Central memory CD8-positive, alpha-beta T cell (primary cell): ENCODE measurements at regions not wholly inside any gene's neighbourhood (a gene's known extent, or its start where the extent isn't known, plus 50 kb on each side); places are given as distances from the start of the nearest gene placed in this dataset.
"Not testable (repeated sequence)": the region's sequence is repeated elsewhere in the genome, so short reads cannot be mapped to it uniquely, and the experiment has no call there.

Source experiments
- ATAC-seq: fragments of 150-1000 bp; cut with Tn5 transposase; replicated peaks from 2 replicates; pipeline ENCODE4 v1.10.0; 2022; ENCODE audit warnings: mild to moderate bottlenecking, moderate FRiP score, moderate number of reproducible peaks; ENCODE audit not compliant: poor library complexity, severe bottlenecking; ENCODE audit errors: extremely low read depth
- DNase-seq, 2 donors: peaks; one replicate each; pipeline ENCODE4 v3.0.0; 2021; ENCODE audit warnings: low spot score in 2 of 2
- H3K27ac Mint-ChIP-seq: one replicate; pipeline ENCODE4 v1.8.0; 2022; ENCODE audit warnings: low read depth, mild to moderate bottlenecking, moderate library complexity, mixed read lengths
- H3K27me3 Mint-ChIP-seq: one replicate; pipeline ENCODE4 v1.8.0; 2022; ENCODE audit warnings: mixed read lengths
- H3K36me3 Mint-ChIP-seq: one replicate; pipeline ENCODE4 v1.8.0; 2022; ENCODE audit warnings: mild to moderate bottlenecking, moderate library complexity, mixed read lengths; ENCODE audit not compliant: insufficient read depth
- H3K4me1 Mint-ChIP-seq: one replicate; pipeline ENCODE4 v1.8.0; 2022; ENCODE audit warnings: mixed read lengths
- H3K4me3 Mint-ChIP-seq: one replicate; pipeline ENCODE4 v1.8.0; 2022; ENCODE audit warnings: mild to moderate bottlenecking, moderate library complexity, mixed read lengths
- H3K9me3 Mint-ChIP-seq: one replicate; pipeline ENCODE4 v1.8.0; 2022; ENCODE audit warnings: mixed read lengths

- Mint-ChIP-seq H3K9me3 (peaks cover 11% of the 10 kb centered on the region), H3K36me3 (no peaks in the 10 kb centered on the region), H3K4me1 (no peaks in the 10 kb centered on the region), H3K27me3 (no peaks in the 10 kb centered on the region), H3K4me3 (no peak overlapping the region), H3K27ac (no peak overlapping the region)
- ATAC-seq, result no peak
- DNase-seq, result no peak
These were observed 300.7 kb upstream of the MIR17HG start for GRCh38 chr13:91046715-91047327.

GRCh38 chr13:91050970-91051369, 296.5 kb upstream of the MIR17HG start:
- no peaks in the 10 kb centered on the region for H3K4me1 Mint-ChIP-seq
- ATAC-seq (no peak), DNase-seq (no peak)
- no peak overlapping the region for H3K27ac Mint-ChIP-seq
- H3K4me3 Mint-ChIP-seq, result no peak overlapping the region
- no peaks in the 10 kb centered on the region for H3K36me3 Mint-ChIP-seq
- H3K9me3 Mint-ChIP-seq, result peaks cover 11% of the 10 kb centered on the region
- no peaks in the 10 kb centered on the region for H3K27me3 Mint-ChIP-seq

GRCh38 chr13:91052876-91053275, 294.6 kb upstream of the MIR17HG start:
- no peak for ATAC-seq
- Mint-ChIP-seq H3K27ac (no peak overlapping the region), H3K9me3 (peaks cover 16% of the 10 kb centered on the region), H3K4me1 (no peaks in the 10 kb centered on the region), H3K36me3 (peaks cover 2% of the 10 kb centered on the region), H3K4me3 (no peak overlapping the region), H3K27me3 (no peaks in the 10 kb centered on the region)
- no peak for DNase-seq

GRCh38 chr13:91053318-91054065, 294.0 kb upstream of the MIR17HG start:
- no peak for DNase-seq
- H3K36me3 Mint-ChIP-seq, result peaks cover 2% of the 10 kb centered on the region
- no peaks in the 10 kb centered on the region for H3K4me1 Mint-ChIP-seq
- H3K27ac Mint-ChIP-seq, result no peak overlapping the region
- no peak overlapping the region for H3K4me3 Mint-ChIP-seq
- ATAC-seq, result no peak
- H3K27me3 Mint-ChIP-seq, result no peaks in the 10 kb centered on the region
- peaks cover 16% of the 10 kb centered on the region for H3K9me3 Mint-ChIP-seq

GRCh38 chr13:91054902-91055301, 292.6 kb upstream of the MIR17HG start:
- Mint-ChIP-seq H3K36me3 (peaks cover 2% of the 10 kb centered on the region), H3K4me3 (no peak overlapping the region), H3K9me3 (peaks cover 11% of the 10 kb centered on the region), H3K4me1 (no peaks in the 10 kb centered on the region), H3K27me3 (no peaks in the 10 kb centered on the region), H3K27ac (no peak overlapping the region)
- DNase-seq, result no peak
- ATAC-seq, result no peak

GRCh38 chr13:91056746-91057145, 290.7 kb upstream of the MIR17HG start:
- no peak for ATAC-seq
- H3K4me1 Mint-ChIP-seq, result no peaks in the 10 kb centered on the region

GRCh38 chr13:91057507-91057906, 290.0 kb upstream of the MIR17HG start:
- not testable (repeated sequence) for H3K27ac Mint-ChIP-seq, H3K27me3 Mint-ChIP-seq, DNase-seq, H3K4me3 Mint-ChIP-seq, H3K36me3 Mint-ChIP-seq, ATAC-seq, H3K4me1 Mint-ChIP-seq
- H3K9me3 Mint-ChIP-seq, result peaks cover 17% of the 10 kb centered on the region

More at GRCh38 chr13:91056746-91057145, 290.7 kb upstream of the MIR17HG start:
- Mint-ChIP-seq H3K4me3 (no peak overlapping the region), H3K36me3 (peaks cover 2% of the 10 kb centered on the region), H3K27me3 (no peaks in the 10 kb centered on the region), H3K27ac (no peak overlapping the region), H3K9me3 (peaks cover 12% of the 10 kb centered on the region)
- DNase-seq, result no peak

GRCh38 chr13:91058066-91058465, 289.4 kb upstream of the MIR17HG start:
- no peak for ATAC-seq
- peaks cover 2% of the 10 kb centered on the region for H3K36me3 Mint-ChIP-seq

GRCh38 chr13:91058919-91059318, 288.6 kb upstream of the MIR17HG start:
- no peak for ATAC-seq
- DNase-seq, result no peak
- Mint-ChIP-seq H3K4me1 (no peaks in the 10 kb centered on the region), H3K4me3 (no peak overlapping the region), H3K36me3 (peaks cover 2% of the 10 kb centered on the region), H3K9me3 (peaks cover 17% of the 10 kb centered on the region), H3K27ac (no peak overlapping the region), H3K27me3 (no peaks in the 10 kb centered on the region)

More at GRCh38 chr13:91058066-91058465, 289.4 kb upstream of the MIR17HG start:
- DNase-seq, result no peak
- Mint-ChIP-seq H3K27me3 (no peaks in the 10 kb centered on the region), H3K27ac (no peak overlapping the region), H3K4me3 (no peak overlapping the region), H3K4me1 (no peaks in the 10 kb centered on the region), H3K9me3 (peaks cover 17% of the 10 kb centered on the region)

GRCh38 chr13:91066745-91067144, 280.7 kb upstream of the MIR17HG start:
- DNase-seq, result no peak
- H3K27me3 Mint-ChIP-seq, result no peaks in the 10 kb centered on the region
- no peaks in the 10 kb centered on the region for H3K36me3 Mint-ChIP-seq
- no peak overlapping the region for H3K27ac Mint-ChIP-seq
- H3K4me3 Mint-ChIP-seq, result no peak overlapping the region
- ATAC-seq, result no peak
- peaks cover 24% of the 10 kb centered on the region for H3K9me3 Mint-ChIP-seq
- H3K4me1 Mint-ChIP-seq, result no peaks in the 10 kb centered on the region

- Mint-ChIP-seq H3K9me3 (peaks cover 12% of the 10 kb centered on the region), H3K27ac (no peak overlapping the region), H3K4me1 (no peaks in the 10 kb centered on the region), H3K36me3 (peaks cover 1% of the 10 kb centered on the region), H3K4me3 (no peak overlapping the region), H3K27me3 (no peaks in the 10 kb centered on the region)
- ATAC-seq (no peak), DNase-seq (no peak)
These were observed 275.0 kb upstream of the MIR17HG start for GRCh38 chr13:91072486-91072885.

GRCh38 chr13:91074091-91074490, 273.4 kb upstream of the MIR17HG start:
- ATAC-seq (no peak), DNase-seq (no peak)
- no peaks in the 10 kb centered on the region for H3K4me1 Mint-ChIP-seq
- H3K27ac Mint-ChIP-seq, result no peak overlapping the region
- H3K36me3 Mint-ChIP-seq, result peaks cover 1% of the 10 kb centered on the region
- H3K4me3 Mint-ChIP-seq, result no peak overlapping the region
- H3K27me3 Mint-ChIP-seq, result no peaks in the 10 kb centered on the region
- H3K9me3 Mint-ChIP-seq, result peaks cover 12% of the 10 kb centered on the region

- no peaks in the 10 kb centered on the region for H3K4me1 Mint-ChIP-seq
- H3K4me3 Mint-ChIP-seq, result no peak overlapping the region
- peaks cover 1% of the 10 kb centered on the region for H3K36me3 Mint-ChIP-seq
- no peaks in the 10 kb centered on the region for H3K9me3 Mint-ChIP-seq
- DNase-seq (no peak), ATAC-seq (no peak)
- no peak overlapping the region for H3K27ac Mint-ChIP-seq
- no peaks in the 10 kb centered on the region for H3K27me3 Mint-ChIP-seq
These were observed 270.7 kb upstream of the MIR17HG start for GRCh38 chr13:91076830-91077229.
